ENCODE measurements at regions not wholly inside any gene's neighbourhood (a gene's known extent, or its start where the extent isn't known, plus 50 kb on each side); places are given as distances from the start of the nearest gene placed in this dataset.
"Not testable (repeated sequence)": the region's sequence is repeated elsewhere in the genome, so short reads cannot be mapped to it uniquely, and the experiment has no call there.

- H3K27ac ChIP-seq (ENCODE audit: poor library complexity, severe bottlenecking): no peak overlapping the region
- H3K9me3 ChIP-seq (ENCODE audit: severe bottlenecking): no peaks in the 10 kb centered on the region
- DNase-seq (ENCODE audit: low spot score) (no peak), ATAC-seq (ENCODE audit: low read depth) (no peak)
- H3K4me1 ChIP-seq (ENCODE audit: insufficient read depth, poor library complexity, severe bottlenecking): no peaks in the 10 kb centered on the region
- H3K27me3 ChIP-seq (ENCODE audit: insufficient read depth, poor library complexity, severe bottlenecking): no peaks in the 10 kb centered on the region
- no peak overlapping the region for H3K4me3 ChIP-seq (ENCODE audit: severe bottlenecking)
- no peak for TF ChIP-seq CTCF (IDR thresholded peaks at IDR 0.05; ENCODE audit: poor library complexity, severe bottlenecking)
- no peaks in the 10 kb centered on the region for H3K36me3 ChIP-seq (ENCODE audit: low read depth)
Measured at GRCh38 chr7:76142861-76143260, 58.8 kb upstream of the SRRM3 start.

GRCh38 chr7:76144664-76145270 lies 56.9 kb upstream of the SRRM3 start:
- H3K27ac ChIP-seq (ENCODE audit: poor library complexity, severe bottlenecking); ATAC-seq (ENCODE audit: low read depth); H3K36me3 ChIP-seq (ENCODE audit: low read depth): not testable (repeated sequence)

GRCh38 chr7:76146374-76146773 lies 55.3 kb upstream of the SRRM3 start:
- Histone ChIP-seq H3K9me3 (ENCODE audit: severe bottlenecking) (no peaks in the 10 kb centered on the region), H3K36me3 (ENCODE audit: low read depth) (no peaks in the 10 kb centered on the region), H3K4me1 (ENCODE audit: insufficient read depth, poor library complexity, severe bottlenecking) (no peaks in the 10 kb centered on the region), H3K27ac (ENCODE audit: poor library complexity, severe bottlenecking) (no peak overlapping the region), H3K4me3 (ENCODE audit: severe bottlenecking) (no peak overlapping the region), H3K27me3 (ENCODE audit: insufficient read depth, poor library complexity, severe bottlenecking) (no peaks in the 10 kb centered on the region)
- no peak for ATAC-seq (ENCODE audit: low read depth)
- DNase-seq (ENCODE audit: low spot score): no peak
- no peak for TF ChIP-seq CTCF (IDR thresholded peaks at IDR 0.05; ENCODE audit: poor library complexity, severe bottlenecking)

More at GRCh38 chr7:76144664-76145270, 56.9 kb upstream of the SRRM3 start:
- DNase-seq (ENCODE audit: low spot score); H3K27me3 ChIP-seq (ENCODE audit: insufficient read depth, poor library complexity, severe bottlenecking); H3K4me3 ChIP-seq (ENCODE audit: severe bottlenecking); H3K9me3 ChIP-seq (ENCODE audit: severe bottlenecking); H3K4me1 ChIP-seq (ENCODE audit: insufficient read depth, poor library complexity, severe bottlenecking): not testable (repeated sequence)

GRCh38 chr7:76148947-76149346 lies 52.7 kb upstream of the SRRM3 start:
- not testable (repeated sequence) for H3K27ac ChIP-seq (ENCODE audit: poor library complexity, severe bottlenecking); H3K4me1 ChIP-seq (ENCODE audit: insufficient read depth, poor library complexity, severe bottlenecking); H3K4me3 ChIP-seq (ENCODE audit: severe bottlenecking); ATAC-seq (ENCODE audit: low read depth); DNase-seq (ENCODE audit: low spot score); H3K27me3 ChIP-seq (ENCODE audit: insufficient read depth, poor library complexity, severe bottlenecking); H3K36me3 ChIP-seq (ENCODE audit: low read depth); H3K9me3 ChIP-seq (ENCODE audit: severe bottlenecking)

- Histone ChIP-seq H3K36me3 (ENCODE audit: low read depth) (no peaks in the 10 kb centered on the region), H3K4me1 (ENCODE audit: insufficient read depth, poor library complexity, severe bottlenecking) (no peaks in the 10 kb centered on the region), H3K9me3 (ENCODE audit: severe bottlenecking) (no peaks in the 10 kb centered on the region), H3K27ac (ENCODE audit: poor library complexity, severe bottlenecking) (no peak overlapping the region), H3K4me3 (ENCODE audit: severe bottlenecking) (no peak overlapping the region), H3K27me3 (ENCODE audit: insufficient read depth, poor library complexity, severe bottlenecking) (no peaks in the 10 kb centered on the region)
- DNase-seq (ENCODE audit: low spot score) (no peak), ATAC-seq (ENCODE audit: low read depth) (no peak)
- TF ChIP-seq CTCF (IDR thresholded peaks at IDR 0.05; ENCODE audit: poor library complexity, severe bottlenecking): no peak
Measured at GRCh38 chr7:76149847-76150691, 51.6 kb upstream of the SRRM3 start.

All from RWPE2 (cell line).